Neural cell (in vitro differentiated cells): ENCODE measurements at regions not wholly inside any gene's neighbourhood (a gene's known extent, or its start where the extent isn't known, plus 50 kb on each side); places are given as distances from the start of the nearest gene placed in this dataset.

Experiments
- EZH2 ChIP-seq: fragments of 200-600, 300-800 bp; shearing (Covaris generic), sonication (generic); IDR thresholded peaks from 2 replicates; pipeline ENCODE4 v1.6.1; 2014; ENCODE audit warnings: antibody characterized with exemption, low read length, borderline replicate concordance, mild to moderate bottlenecking; ENCODE audit not compliant: insufficient read depth, poor library complexity, severe bottlenecking
- POLR2AphosphoS5 ChIP-seq: IDR thresholded peaks from 2 replicates; pipeline ENCODE4 v1.6.1; 2012
- RAD21 ChIP-seq: fragments of 450-650 bp; conservative IDR thresholded peaks from 2 replicates; pipeline ENCODE4 v1.6.1; 2014; ENCODE audit warnings: antibody characterized with exemption, mild to moderate bottlenecking, moderate library complexity
- TF ChIP-seq, protein P1 (sequence below): fragments of 450-650 bp; IDR thresholded peaks from 2 replicates; pipeline ENCODE4 v1.5.1; 2014; ENCODE audit warnings: antibody characterized with exemption, mild to moderate bottlenecking, moderate library complexity; ENCODE audit not compliant: poor library complexity, severe bottlenecking

DNA sequence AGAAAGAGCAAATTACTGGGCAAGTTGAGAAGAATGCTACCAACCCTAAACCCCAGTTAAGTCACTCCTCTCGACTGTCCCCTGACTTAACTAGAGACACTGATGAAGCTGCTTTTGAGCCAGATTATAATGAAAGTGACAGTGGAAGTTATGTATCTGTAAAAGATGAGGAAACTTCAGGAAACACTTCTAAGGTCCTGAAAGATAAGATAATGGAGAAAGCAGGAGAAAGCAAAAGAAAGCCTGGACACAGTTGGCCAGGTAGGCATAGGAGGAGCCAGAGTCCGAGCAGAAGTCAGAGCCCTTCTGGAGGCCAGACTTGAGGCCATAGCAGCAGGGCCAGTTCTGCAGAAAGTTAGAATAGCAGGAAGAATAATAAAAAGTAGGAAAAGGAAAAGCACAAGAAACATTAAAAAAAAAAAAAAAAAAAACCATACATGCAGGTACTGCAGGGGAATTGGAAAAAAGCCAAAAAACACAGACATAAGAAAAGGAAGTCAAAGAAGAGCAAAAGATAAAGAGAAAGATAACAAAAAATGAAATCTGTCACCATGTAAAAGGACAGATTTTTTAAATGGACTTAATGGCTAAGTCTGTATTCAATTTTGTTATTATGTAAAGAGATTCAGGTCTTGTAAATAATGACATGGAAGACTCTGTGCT, 101.0 kb upstream of the KCNMA1 start:
- TF ChIP-seq EZH2 = no peak
- TF ChIP-seq, protein P1, sequence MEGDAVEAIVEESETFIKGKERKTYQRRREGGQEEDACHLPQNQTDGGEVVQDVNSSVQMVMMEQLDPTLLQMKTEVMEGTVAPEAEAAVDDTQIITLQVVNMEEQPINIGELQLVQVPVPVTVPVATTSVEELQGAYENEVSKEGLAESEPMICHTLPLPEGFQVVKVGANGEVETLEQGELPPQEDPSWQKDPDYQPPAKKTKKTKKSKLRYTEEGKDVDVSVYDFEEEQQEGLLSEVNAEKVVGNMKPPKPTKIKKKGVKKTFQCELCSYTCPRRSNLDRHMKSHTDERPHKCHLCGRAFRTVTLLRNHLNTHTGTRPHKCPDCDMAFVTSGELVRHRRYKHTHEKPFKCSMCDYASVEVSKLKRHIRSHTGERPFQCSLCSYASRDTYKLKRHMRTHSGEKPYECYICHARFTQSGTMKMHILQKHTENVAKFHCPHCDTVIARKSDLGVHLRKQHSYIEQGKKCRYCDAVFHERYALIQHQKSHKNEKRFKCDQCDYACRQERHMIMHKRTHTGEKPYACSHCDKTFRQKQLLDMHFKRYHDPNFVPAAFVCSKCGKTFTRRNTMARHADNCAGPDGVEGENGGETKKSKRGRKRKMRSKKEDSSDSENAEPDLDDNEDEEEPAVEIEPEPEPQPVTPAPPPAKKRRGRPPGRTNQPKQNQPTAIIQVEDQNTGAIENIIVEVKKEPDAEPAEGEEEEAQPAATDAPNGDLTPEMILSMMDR = no peak
- TF ChIP-seq RAD21 = no peak
- TF ChIP-seq POLR2AphosphoS5 = no peak
